ENCODE measurements at regions not wholly inside any gene's neighbourhood (a gene's known extent, or its start where the extent isn't known, plus 50 kb on each side); places are given as distances from the start of the nearest gene placed in this dataset.

GRCh38 chr20:60961551-60961950, 290.5 kb upstream of the CDH4 start:
- no peak for DNase-seq
- Mint-ChIP-seq H3K4me1 (ENCODE audit: low read depth, unreplicated experiment) (no peaks in the 10 kb centered on the region), H3K27ac (ENCODE audit: unreplicated experiment) (no peak overlapping the region), H3K36me3 (ENCODE audit: unreplicated experiment) (no peaks in the 10 kb centered on the region), H3K9me3 (ENCODE audit: unreplicated experiment) (no peaks in the 10 kb centered on the region), H3K27me3 (ENCODE audit: unreplicated experiment) (no peaks in the 10 kb centered on the region), H3K4me3 (ENCODE audit: unreplicated experiment) (no peak overlapping the region)
- no peak for TF ChIP-seq CTCF (IDR thresholded peaks at IDR 0.05; ENCODE audit: partially characterized antibody, unreplicated experiment)

GRCh38 chr20:60962367-60963045, 289.6 kb upstream of the CDH4 start:
- Mint-ChIP-seq H3K27me3 (ENCODE audit: unreplicated experiment) (no peaks in the 10 kb centered on the region), H3K4me3 (ENCODE audit: unreplicated experiment) (no peak overlapping the region)

GRCh38 chr20:60963146-60963545, 288.9 kb upstream of the CDH4 start:
- H3K4me1 Mint-ChIP-seq (ENCODE audit: low read depth, unreplicated experiment) = no peaks in the 10 kb centered on the region
- no peaks in the 10 kb centered on the region for H3K36me3 Mint-ChIP-seq (ENCODE audit: unreplicated experiment)
- DNase-seq = no peak
- H3K4me3 Mint-ChIP-seq (ENCODE audit: unreplicated experiment) = no peak overlapping the region
- no peaks in the 10 kb centered on the region for H3K27me3 Mint-ChIP-seq (ENCODE audit: unreplicated experiment)
- no peak for TF ChIP-seq CTCF (IDR thresholded peaks at IDR 0.05; ENCODE audit: partially characterized antibody, unreplicated experiment)
- H3K27ac Mint-ChIP-seq (ENCODE audit: unreplicated experiment) = no peak overlapping the region
- no peaks in the 10 kb centered on the region for H3K9me3 Mint-ChIP-seq (ENCODE audit: unreplicated experiment)

More at GRCh38 chr20:60962367-60963045, 289.6 kb upstream of the CDH4 start:
- H3K27ac Mint-ChIP-seq (ENCODE audit: unreplicated experiment) = no peak overlapping the region
- no peaks in the 10 kb centered on the region for H3K4me1 Mint-ChIP-seq (ENCODE audit: low read depth, unreplicated experiment)
- no peaks in the 10 kb centered on the region for H3K36me3 Mint-ChIP-seq (ENCODE audit: unreplicated experiment)
- TF ChIP-seq CTCF (IDR thresholded peaks at IDR 0.05; ENCODE audit: partially characterized antibody, unreplicated experiment) = no peak
- no peaks in the 10 kb centered on the region for H3K9me3 Mint-ChIP-seq (ENCODE audit: unreplicated experiment)
- DNase-seq = no peak

DNA sequence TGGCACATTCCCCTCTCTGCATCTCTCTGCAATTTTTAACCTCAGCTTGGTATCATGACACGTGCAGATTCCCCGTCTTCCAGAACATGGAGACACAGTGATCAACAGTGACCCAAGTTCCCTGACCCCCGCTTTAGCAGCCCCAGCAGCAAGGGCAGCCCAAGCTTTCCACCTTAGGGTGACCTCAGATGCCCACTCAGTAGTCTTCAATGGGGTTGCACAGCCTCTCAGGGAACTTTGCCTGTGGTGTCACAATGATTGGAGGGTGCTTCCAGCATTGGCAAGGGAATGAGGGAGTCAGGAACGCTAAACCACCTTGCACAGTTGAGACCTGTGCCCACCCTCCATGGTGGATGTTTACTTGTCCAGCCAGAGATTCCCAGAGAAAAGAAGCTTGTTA, 287.1 kb upstream of the CDH4 start:
- H3K9me3 Mint-ChIP-seq (ENCODE audit: unreplicated experiment) = peaks cover 1% of the 10 kb centered on the region
- DNase-seq = no peak
- H3K4me1 Mint-ChIP-seq (ENCODE audit: low read depth, unreplicated experiment) = no peaks in the 10 kb centered on the region
- no peak for TF ChIP-seq CTCF (IDR thresholded peaks at IDR 0.05; ENCODE audit: partially characterized antibody, unreplicated experiment)
- no peak overlapping the region for H3K4me3 Mint-ChIP-seq (ENCODE audit: unreplicated experiment)
- H3K27ac Mint-ChIP-seq (ENCODE audit: unreplicated experiment) = no peak overlapping the region
- H3K36me3 Mint-ChIP-seq (ENCODE audit: unreplicated experiment) = no peaks in the 10 kb centered on the region
- H3K27me3 Mint-ChIP-seq (ENCODE audit: unreplicated experiment) = no peaks in the 10 kb centered on the region

- no peak for DNase-seq
- TF ChIP-seq CTCF (IDR thresholded peaks at IDR 0.05; ENCODE audit: partially characterized antibody, unreplicated experiment) = no peak
- H3K27me3 Mint-ChIP-seq (ENCODE audit: unreplicated experiment) = no peaks in the 10 kb centered on the region
- peaks cover 1% of the 10 kb centered on the region for H3K9me3 Mint-ChIP-seq (ENCODE audit: unreplicated experiment)
- H3K4me1 Mint-ChIP-seq (ENCODE audit: low read depth, unreplicated experiment) = no peaks in the 10 kb centered on the region
- no peak overlapping the region for H3K4me3 Mint-ChIP-seq (ENCODE audit: unreplicated experiment)
- H3K36me3 Mint-ChIP-seq (ENCODE audit: unreplicated experiment) = no peaks in the 10 kb centered on the region
- no peak overlapping the region for H3K27ac Mint-ChIP-seq (ENCODE audit: unreplicated experiment)
Measured at GRCh38 chr20:60966031-60966430, 286.0 kb upstream of the CDH4 start.
